ENCODE measurements at regions not wholly inside any gene's neighbourhood (a gene's known extent, or its start where the extent isn't known, plus 50 kb on each side); places are given as distances from the start of the nearest gene placed in this dataset.

GRCh38 chr7:124480821-124481290 is 284.7 kb downstream of the GPR37 start:
- no peak for ATAC-seq
- WGBS, 4 donors: 89 to 95% (median 94%) methylated on average over 16 to 23 of the region's 23 CpGs
- intact Hi-C loops (cut with DNase I): no loop called here
- no peaks in the 10 kb centered on the region for H3K27me3 ChIP-seq
- no peak overlapping the region for H3K4me3 ChIP-seq
- no peaks in the 10 kb centered on the region for H3K4me1 ChIP-seq
- no peaks in the 10 kb centered on the region for H3K36me3 ChIP-seq
- H3K9me3 ChIP-seq: no peaks in the 10 kb centered on the region
- no peak for DNase-seq
- no peak overlapping the region for H3K27ac ChIP-seq
- no peak for TF ChIP-seq POLR2A (IDR thresholded peaks at IDR 0.05)
- no peak for TF ChIP-seq CTCF (IDR thresholded peaks at IDR 0.05)

GRCh38 chr7:124480036-124480820 is 285.4 kb downstream of the GPR37 start:
- Histone ChIP-seq H3K27me3 (no peaks in the 10 kb centered on the region), H3K4me1 (no peaks in the 10 kb centered on the region), H3K4me3 (no peak overlapping the region), H3K27ac (no peak overlapping the region), H3K36me3 (no peaks in the 10 kb centered on the region), H3K9me3 (no peaks in the 10 kb centered on the region)
- TF ChIP-seq CTCF (IDR thresholded peaks at IDR 0.05) (no peak), POLR2A (IDR thresholded peaks at IDR 0.05) (no peak)
- peak in 1 of 5 donors; percentile 56 for DNase-seq
- WGBS, 4 donors: 73 to 84% (median 78%) methylated on average over 24 of the region's 24 CpGs
- intact Hi-C loops (cut with DNase I): no loop called here
- ATAC-seq: no peak

- TF ChIP-seq POLR2A (IDR thresholded peaks at IDR 0.05) (no peak), CTCF (IDR thresholded peaks at IDR 0.05) (no peak)
- no peaks in the 10 kb centered on the region for H3K4me1 ChIP-seq
- no peak overlapping the region for H3K4me3 ChIP-seq
- H3K27me3 ChIP-seq: no peaks in the 10 kb centered on the region
- ATAC-seq (no peak), DNase-seq (no peak)
- no peaks in the 10 kb centered on the region for H3K36me3 ChIP-seq
- intact Hi-C loops (cut with DNase I): no loop called here
- WGBS, 4 donors: 50 to 72% (median 64%) methylated on average over 1 of the region's 1 CpG
- no peak overlapping the region for H3K27ac ChIP-seq
- peaks cover 0 to 3% (median 0%) of the 10 kb centered on the region in 12 donors for H3K9me3 ChIP-seq
Measured at GRCh38 chr7:124462249-124462648, 303.3 kb downstream of the GPR37 start.

- H3K27ac ChIP-seq: no peak overlapping the region
- WGBS, 4 donors: 66 to 84% (median 76%) methylated on average over 2 of the region's 2 CpGs
- ATAC-seq (no peak), DNase-seq (no peak)
- H3K36me3 ChIP-seq: no peaks in the 10 kb centered on the region
- no peaks in the 10 kb centered on the region for H3K27me3 ChIP-seq
- peaks cover 0 to 3% (median 0%) of the 10 kb centered on the region in 12 donors for H3K9me3 ChIP-seq
- no peak for TF ChIP-seq CTCF (IDR thresholded peaks at IDR 0.05)
- TF ChIP-seq POLR2A (IDR thresholded peaks at IDR 0.05): no peak
- H3K4me3 ChIP-seq: no peak overlapping the region
- H3K4me1 ChIP-seq: no peaks in the 10 kb centered on the region
- intact Hi-C loops (cut with DNase I): no loop called here
Measured at GRCh38 chr7:124460555-124460954, 305.0 kb downstream of the GPR37 start.
